GM23248 (cell line): ENCODE measurements at regions not wholly inside any gene's neighbourhood (a gene's known extent, or its start where the extent isn't known, plus 50 kb on each side); places are given as distances from the start of the nearest gene placed in this dataset.

ENCODE experiments used
- EZH2 ChIP-seq: fragments of 200-600 bp; sonication (generic); IDR thresholded peaks from 2 replicates; pipeline ENCODE4 v1.6.1; 2018; ENCODE audit warnings: antibody characterized with exemption, mild to moderate bottlenecking; ENCODE audit not compliant: insufficient read depth, poor library complexity, severe bottlenecking
- EZH2phosphoT487 ChIP-seq: fragments of 200-600 bp; sonication (generic); IDR thresholded peaks from 2 replicates; pipeline ENCODE4 v1.6.1; 2018; ENCODE audit warnings: antibody characterized with exemption, moderate library complexity, mild to moderate bottlenecking, low read depth; ENCODE audit not compliant: insufficient read depth

GRCh38 chr4:43391069-43391468 lies 498.6 kb downstream of the GRXCR1 start:
- TF ChIP-seq EZH2phosphoT487 (no peak), EZH2 (no peak)
